Loucy (cell line): ENCODE measurements at regions not wholly inside any gene's neighbourhood (a gene's known extent, or its start where the extent isn't known, plus 50 kb on each side); places are given as distances from the start of the nearest gene placed in this dataset.

ENCODE experiments used
- CTCF ChIP-seq: fragments of 200-600 bp; sonication (generic); conservative IDR thresholded peaks from 2 replicates; pipeline ENCODE4 v1.5.1; 2014; ENCODE audit warnings: mild to moderate bottlenecking, antibody characterized with exemption, low read length
- EZH2phosphoT487 ChIP-seq: fragments of 200-600 bp; IDR thresholded peaks from 2 replicates; pipeline ENCODE4 v1.6.1; 2018; ENCODE audit warnings: antibody characterized with exemption, mild to moderate bottlenecking, moderate library complexity, borderline replicate concordance

GRCh38 chr7:155878250-155878649 lies 66.0 kb upstream of the SHH start:
- TF ChIP-seq CTCF (no peak), EZH2phosphoT487 (no peak)
